LoVo (cell line): ENCODE measurements at regions not wholly inside any gene's neighbourhood (a gene's known extent, or its start where the extent isn't known, plus 50 kb on each side); places are given as distances from the start of the nearest gene placed in this dataset.

ENCODE experiments used
- DNase-seq: peaks from one replicate; pipeline ENCODE4 v3.0.0-alpha.2; 2016; ENCODE audit warnings: low spot score

- no peak for DNase-seq
Measured at GRCh38 chr10:4196771-4197390, 411.9 kb upstream of the KLF6 start.

DNA sequence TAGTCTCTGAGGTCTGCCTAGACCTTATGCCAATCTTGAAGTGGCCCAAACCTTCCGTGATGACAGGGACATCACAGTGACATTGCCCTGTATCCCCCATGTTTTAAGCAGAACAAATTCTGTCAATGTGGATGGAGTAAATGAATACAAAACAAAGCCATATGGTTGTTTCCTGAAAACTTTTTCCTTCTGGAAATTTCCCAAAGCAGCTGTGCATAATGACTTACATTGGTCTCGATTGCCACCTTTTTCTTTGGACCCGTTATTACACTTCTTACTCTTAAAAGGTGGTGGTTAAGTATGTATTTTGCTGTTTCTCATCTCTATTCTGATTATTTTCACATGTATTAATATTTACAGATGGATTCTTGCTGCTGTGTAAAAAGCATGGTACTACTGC, 411.2 kb upstream of the KLF6 start:
- no peak for DNase-seq

GRCh38 chr10:4195213-4195612, 410.2 kb upstream of the KLF6 start:
- DNase-seq: no peak

DNA sequence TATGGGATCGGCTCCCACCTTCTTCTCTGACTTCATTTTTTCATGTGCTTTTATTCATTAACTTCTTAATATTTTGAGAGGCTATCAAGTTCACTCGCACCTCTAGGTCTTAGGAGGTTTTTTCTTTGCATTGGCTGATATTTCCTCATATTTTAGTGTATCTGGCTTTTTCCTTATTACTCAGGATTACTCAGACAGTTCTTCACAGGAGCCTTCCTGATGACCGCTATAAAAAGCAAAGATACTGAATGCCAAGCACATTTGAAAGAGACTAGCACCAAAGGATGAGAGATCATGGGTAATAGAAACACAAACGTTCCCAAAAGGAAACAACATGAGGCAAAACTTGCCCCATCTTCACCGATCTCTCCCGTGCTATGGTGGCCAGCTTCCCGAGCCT, 409.2 kb upstream of the KLF6 start:
- no peak for DNase-seq

GRCh38 chr10:4191894-4192293, 406.9 kb upstream of the KLF6 start:
- no peak for DNase-seq

- DNase-seq: peak; percentile 3
Measured at GRCh38 chr10:4191354-4191753, 406.3 kb upstream of the KLF6 start.

DNA sequence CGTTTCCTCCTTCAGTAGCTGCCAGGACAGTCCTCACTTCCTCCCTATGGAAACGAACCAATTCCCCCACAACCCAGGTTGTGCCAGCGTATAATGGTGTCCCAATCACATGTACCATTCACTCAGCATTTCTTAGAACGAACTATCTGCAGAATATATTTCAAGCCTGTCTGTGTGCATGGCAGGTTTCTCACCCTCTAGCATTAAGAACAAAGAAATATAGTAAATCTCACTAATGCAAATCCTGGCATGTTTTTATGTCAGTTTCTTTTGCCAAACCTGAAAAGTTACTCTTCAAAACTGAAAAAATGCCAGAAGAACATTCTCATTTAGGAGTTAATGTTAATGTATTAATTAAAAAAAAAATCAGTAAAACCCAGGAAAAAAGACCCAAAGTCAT, 405.9 kb upstream of the KLF6 start:
- DNase-seq: no peak

DNA sequence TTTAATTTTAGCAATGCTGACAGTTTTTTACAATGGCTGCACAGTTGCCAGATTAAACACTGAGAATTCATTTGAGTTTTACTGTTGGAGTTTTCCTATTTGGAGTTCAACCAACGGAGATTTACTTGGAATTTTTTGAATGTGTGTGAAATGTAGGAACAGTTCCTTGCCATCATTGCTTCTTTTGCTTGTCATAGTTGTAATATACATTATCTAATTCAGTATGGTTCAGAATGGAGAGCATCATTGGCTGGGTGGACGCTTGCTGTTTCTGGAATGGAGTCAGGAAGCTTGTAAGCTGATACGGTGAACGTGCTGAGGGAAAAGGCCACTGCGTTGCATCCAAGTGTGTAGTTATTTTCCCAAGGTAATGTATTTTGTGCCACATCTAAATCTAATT, 404.3 kb upstream of the KLF6 start:
- DNase-seq: no peak

- DNase-seq: no peak
Measured at GRCh38 chr10:4188406-4188805, 403.4 kb upstream of the KLF6 start.

DNA sequence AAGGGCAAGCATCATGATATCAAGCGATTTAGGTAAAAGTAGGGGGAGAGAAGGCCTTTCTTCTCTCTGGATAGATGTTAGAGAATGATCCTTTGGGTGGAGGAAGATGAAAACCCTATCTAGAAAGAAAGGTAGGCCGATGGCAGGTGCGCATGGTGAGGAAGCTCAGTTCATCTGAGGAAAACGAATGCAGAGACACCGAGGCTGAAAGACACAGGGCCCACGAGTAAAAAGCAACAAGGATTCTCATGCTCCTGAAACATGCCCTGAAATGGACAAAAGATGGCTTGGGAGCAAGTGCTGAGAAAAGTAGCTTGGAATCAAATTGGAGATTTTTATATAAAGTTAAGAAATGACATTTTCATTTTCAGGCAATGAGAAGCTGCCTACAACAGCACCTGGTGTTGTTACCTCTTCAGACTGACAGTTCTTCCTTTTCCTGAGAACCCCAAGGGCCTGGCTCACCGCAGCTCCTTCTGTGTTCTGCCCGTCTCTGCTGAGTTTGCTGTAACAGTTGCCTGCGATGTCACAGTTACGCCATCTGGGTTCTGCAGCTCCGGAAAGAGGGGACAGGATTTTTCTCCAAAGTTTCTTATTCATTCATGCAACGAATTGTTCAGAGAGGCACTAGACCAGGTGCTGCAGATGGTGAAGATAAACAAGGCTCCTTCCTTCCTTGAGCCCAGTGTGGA, 402.0 kb upstream of the KLF6 start:
- no peak for DNase-seq

- no peak for DNase-seq
Measured at GRCh38 chr10:4183761-4184261, 398.8 kb upstream of the KLF6 start.

DNA sequence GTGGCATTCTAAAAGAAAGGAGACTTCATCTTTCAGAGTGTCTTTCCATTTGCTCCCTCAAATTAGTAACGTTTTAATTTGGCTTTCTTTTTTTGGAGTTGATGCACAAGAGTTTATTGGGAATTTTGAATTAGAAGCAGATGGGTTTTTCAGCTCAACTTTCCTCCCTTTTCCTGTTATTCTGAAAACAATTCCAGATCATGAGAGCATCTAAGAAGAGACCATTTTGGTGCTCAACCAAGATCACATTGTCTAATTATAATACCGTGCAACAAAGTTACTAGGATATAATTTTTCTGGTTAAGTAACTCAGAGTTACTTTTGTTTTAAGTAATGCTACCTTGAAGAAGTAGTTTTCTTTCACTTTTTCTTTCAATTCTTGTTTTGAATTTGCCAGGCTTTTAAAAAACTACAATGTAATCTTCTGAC, 396.6 kb upstream of the KLF6 start:
- no peak for DNase-seq

- DNase-seq: no peak
Measured at GRCh38 chr10:4181081-4181480, 396.1 kb upstream of the KLF6 start.

DNA sequence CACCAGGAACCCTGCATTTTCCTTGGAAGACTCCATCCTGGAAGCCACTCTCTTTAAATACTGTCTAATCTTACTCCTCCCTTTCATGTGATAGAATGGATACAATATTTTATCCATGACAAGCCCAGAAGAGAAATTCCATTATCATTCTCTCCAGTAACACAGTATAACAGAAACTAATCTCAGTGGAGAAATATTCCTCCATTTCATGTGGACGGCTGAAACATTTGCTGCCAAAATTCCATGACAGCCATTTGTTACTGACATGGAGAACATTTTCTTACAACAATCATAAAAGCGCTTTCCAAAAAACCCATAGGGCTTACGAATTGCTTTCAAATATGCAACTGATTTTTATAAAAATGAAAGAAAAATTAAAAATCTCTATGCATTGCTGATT, 392.8 kb upstream of the KLF6 start:
- DNase-seq: no peak

DNA sequence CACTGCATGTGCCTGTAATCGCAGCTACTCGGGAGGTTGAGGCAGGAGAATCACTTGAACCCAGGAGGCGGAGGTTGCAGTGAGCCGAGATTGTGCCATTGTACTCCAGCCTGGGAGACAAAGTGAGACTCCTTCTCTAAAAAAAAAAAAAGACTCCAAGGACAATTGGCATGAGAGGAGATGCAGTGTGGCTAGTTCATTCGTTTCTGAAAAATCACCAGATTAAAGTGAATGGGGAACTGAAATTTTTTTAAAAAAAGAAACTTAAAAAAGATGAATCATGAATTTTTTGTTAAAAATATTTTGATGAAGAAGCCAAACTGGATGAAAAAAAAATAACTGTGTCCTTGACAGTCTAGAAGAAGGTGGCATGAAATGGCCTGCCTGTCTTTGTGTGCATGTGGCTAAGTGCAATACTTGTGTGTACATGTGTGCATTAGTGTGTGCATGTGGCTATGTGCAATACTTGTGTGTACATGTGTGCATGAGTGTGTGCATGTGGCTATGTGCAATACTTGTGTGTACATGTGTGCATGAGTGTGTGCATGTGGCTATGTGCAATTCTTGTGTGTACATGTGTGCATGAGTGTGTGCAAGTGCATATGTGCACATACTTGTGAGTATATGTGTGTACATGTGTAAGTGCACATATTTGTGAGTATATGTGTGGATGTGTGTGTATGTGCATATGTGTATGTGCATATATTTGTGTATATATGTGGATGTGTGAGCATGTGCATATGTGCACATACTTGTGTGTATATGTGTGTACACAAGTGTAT, 391.7 kb upstream of the KLF6 start:
- DNase-seq: no peak

- DNase-seq: no peak
Measured at GRCh38 chr10:4174197-4174596, 389.2 kb upstream of the KLF6 start.

DNA sequence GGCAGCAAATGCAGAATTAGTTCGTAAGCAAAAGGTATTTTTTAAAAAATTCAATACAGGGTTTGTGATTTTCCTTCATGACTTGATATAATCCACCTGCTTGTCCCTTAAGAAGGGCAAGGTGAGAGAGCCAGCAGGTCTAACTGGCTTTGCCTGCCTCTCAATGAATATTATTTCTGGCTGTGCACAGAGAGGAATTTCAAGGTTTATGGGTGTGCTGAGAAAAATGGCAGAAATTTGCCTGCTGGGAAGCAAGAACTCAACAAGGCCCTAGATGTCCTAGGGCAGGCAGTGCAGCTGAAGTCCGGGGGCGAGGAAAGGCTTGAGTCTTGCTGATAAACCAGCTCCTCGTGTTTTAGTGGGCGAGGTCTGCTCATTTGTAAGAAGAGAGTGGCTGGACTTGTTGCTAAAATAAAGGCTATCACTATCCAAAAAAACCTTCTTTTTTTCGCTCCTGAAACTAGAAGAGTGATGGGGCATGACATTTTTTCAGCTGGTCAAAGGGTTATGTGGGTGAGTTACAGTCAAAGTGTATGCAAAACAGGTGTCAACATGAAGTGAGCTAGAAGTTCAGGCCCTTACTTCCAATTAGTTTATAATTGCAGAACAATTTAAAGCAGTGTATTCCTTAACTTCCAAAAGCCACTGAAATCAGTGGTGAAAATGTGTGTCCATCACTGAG, 385.8 kb upstream of the KLF6 start:
- no peak for DNase-seq

DNA sequence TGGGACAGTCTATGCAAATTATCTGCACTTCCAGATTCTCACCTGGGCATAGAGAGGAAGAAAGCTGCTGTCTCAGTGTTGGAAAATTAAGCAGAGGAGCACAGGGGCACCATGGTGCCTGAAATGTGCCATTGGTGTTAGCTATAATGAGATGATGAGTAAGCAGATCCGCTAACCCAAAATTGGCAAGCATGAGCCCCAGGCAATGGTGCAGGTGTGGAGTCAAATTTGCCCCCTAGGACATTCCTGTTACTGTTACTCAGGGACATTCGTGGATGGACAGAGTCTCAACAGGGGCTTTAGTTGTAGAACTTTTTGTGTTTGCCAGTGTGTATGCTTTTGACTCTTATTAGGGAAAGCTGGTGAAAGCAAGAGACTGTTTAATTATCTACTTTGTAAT, 385.2 kb upstream of the KLF6 start:
- no peak for DNase-seq

- no peak for DNase-seq
Measured at GRCh38 chr10:4169448-4169847, 384.4 kb upstream of the KLF6 start.

DNA sequence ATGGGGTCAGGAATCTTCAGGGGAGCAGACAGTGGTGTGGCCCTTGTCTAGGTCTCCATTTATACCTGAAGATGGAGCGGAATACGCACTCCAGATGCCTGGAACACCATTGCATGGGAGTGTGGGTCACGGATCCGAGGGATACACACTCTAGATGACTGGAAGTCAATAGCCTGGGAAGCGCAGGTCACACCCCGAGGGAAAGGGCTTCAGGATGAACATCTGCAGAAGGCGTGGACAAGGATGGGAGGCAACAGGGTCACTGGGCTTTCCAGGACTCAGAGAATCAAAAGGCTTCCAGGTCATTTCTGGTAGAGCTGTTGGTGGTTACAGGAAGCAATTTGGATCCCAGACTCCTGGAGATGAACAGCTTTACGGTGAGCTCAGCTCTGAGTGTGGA, 382.2 kb upstream of the KLF6 start:
- no peak for DNase-seq

GRCh38 chr10:4162571-4163286, 377.7 kb upstream of the KLF6 start:
- no peak for DNase-seq

- DNase-seq: no peak
Measured at GRCh38 chr10:4159173-4159572, 374.2 kb upstream of the KLF6 start.
